Activated CD4-positive, alpha-beta T cell treated with anti-CD3 and anti-CD28 coated beads for 4 hours (primary cell): ENCODE measurements at regions not wholly inside any gene's neighbourhood (a gene's known extent, or its start where the extent isn't known, plus 50 kb on each side); places are given as distances from the start of the nearest gene placed in this dataset.

Experiments used
- DNase-seq, 2 donors: peaks; one replicate each; pipeline ENCODE4 v3.0.0-alpha.2; 2020

GRCh38 chr6:128666405-128666804 lies 146.0 kb upstream of the PTPRK start:
- DNase-seq, result no peak

- no peak for DNase-seq
These were observed 142.8 kb upstream of the PTPRK start for GRCh38 chr6:128663238-128663637.

GRCh38 chr6:128659878-128660622 lies 139.7 kb upstream of the PTPRK start:
- no peak for DNase-seq

- no peak for DNase-seq
These were observed 138.9 kb upstream of the PTPRK start for GRCh38 chr6:128659276-128659675.

GRCh38 chr6:128657181-128657580 lies 136.8 kb upstream of the PTPRK start:
- DNase-seq, result no peak

- peak in 1 of 2 donors; percentile 0 for DNase-seq
These were observed 135.6 kb upstream of the PTPRK start for GRCh38 chr6:128655978-128656498.

GRCh38 chr6:128648022-128648598 lies 127.7 kb upstream of the PTPRK start:
- DNase-seq, result no peak

- no peak for DNase-seq
These were observed 121.7 kb upstream of the PTPRK start for GRCh38 chr6:128642132-128642531.

- no peak for DNase-seq
These were observed 121.3 kb upstream of the PTPRK start for GRCh38 chr6:128641703-128642102.

- DNase-seq, result no peak
These were observed 118.4 kb upstream of the PTPRK start for GRCh38 chr6:128638817-128639216.

GRCh38 chr6:128635219-128635618 lies 114.8 kb upstream of the PTPRK start:
- no peak for DNase-seq

GRCh38 chr6:128632131-128632530 lies 111.7 kb upstream of the PTPRK start:
- DNase-seq, result no peak

GRCh38 chr6:128631031-128631430 lies 110.6 kb upstream of the PTPRK start:
- DNase-seq, result no peak

GRCh38 chr6:128630213-128630612 lies 109.8 kb upstream of the PTPRK start:
- DNase-seq, result no peak

- no peak for DNase-seq
These were observed 96.9 kb upstream of the PTPRK start for GRCh38 chr6:128617285-128617684.

- DNase-seq, result no peak
These were observed 95.9 kb upstream of the PTPRK start for GRCh38 chr6:128616342-128616741.

GRCh38 chr6:128606611-128607010 lies 86.2 kb upstream of the PTPRK start:
- no peak for DNase-seq

- no peak for DNase-seq
These were observed 85.6 kb upstream of the PTPRK start for GRCh38 chr6:128605961-128606360.

- DNase-seq, result no peak
These were observed 80.7 kb upstream of the PTPRK start for GRCh38 chr6:128601060-128601459.

GRCh38 chr6:128600397-128600951 lies 80.1 kb upstream of the PTPRK start:
- DNase-seq, result no peak

- DNase-seq, result no peak
These were observed 78.6 kb upstream of the PTPRK start for GRCh38 chr6:128599036-128599435.

GRCh38 chr6:128598571-128598970 lies 78.2 kb upstream of the PTPRK start:
- no peak for DNase-seq

- no peak for DNase-seq
These were observed 77.6 kb upstream of the PTPRK start for GRCh38 chr6:128597956-128598355.

GRCh38 chr6:128597004-128597403 lies 76.6 kb upstream of the PTPRK start:
- no peak for DNase-seq
